ENCODE measurements at regions not wholly inside any gene's neighbourhood (a gene's known extent, or its start where the extent isn't known, plus 50 kb on each side); places are given as distances from the start of the nearest gene placed in this dataset.

- DNase-seq (ENCODE audit: low read depth in 4 of 4, low spot score in 3 of 4), result no peak
Observed at GRCh38 chr1:191125950-191126349, 648.3 kb upstream of the BRINP3 start.

- peak in 1 of 4 donors; percentile 1 for DNase-seq (ENCODE audit: low read depth in 4 of 4, low spot score in 3 of 4)
Observed at GRCh38 chr1:191134796-191135195, 657.1 kb upstream of the BRINP3 start.

GRCh38 chr1:191140038-191140437 is 662.4 kb upstream of the BRINP3 start:
- no peak for DNase-seq (ENCODE audit: low read depth in 4 of 4, low spot score in 3 of 4)

- no peak for DNase-seq (ENCODE audit: low read depth in 4 of 4, low spot score in 3 of 4)
Observed at GRCh38 chr1:191142748-191143147, 665.1 kb upstream of the BRINP3 start.

GRCh38 chr1:191145834-191146233 is 668.2 kb upstream of the BRINP3 start:
- DNase-seq (ENCODE audit: low read depth in 4 of 4, low spot score in 3 of 4), result no peak

GRCh38 chr1:191151321-191151807 is 673.7 kb upstream of the BRINP3 start:
- no peak for DNase-seq (ENCODE audit: low read depth in 4 of 4, low spot score in 3 of 4)

GRCh38 chr1:191152776-191153175 is 675.1 kb upstream of the BRINP3 start:
- no peak for DNase-seq (ENCODE audit: low read depth in 4 of 4, low spot score in 3 of 4)

GRCh38 chr1:191155178-191155577 is 677.5 kb upstream of the BRINP3 start:
- no peak for DNase-seq (ENCODE audit: low read depth in 4 of 4, low spot score in 3 of 4)

- DNase-seq (ENCODE audit: low read depth in 4 of 4, low spot score in 3 of 4), result no peak
Observed at GRCh38 chr1:191160837-191161236, 683.2 kb upstream of the BRINP3 start.

- no peak for DNase-seq (ENCODE audit: low read depth in 4 of 4, low spot score in 3 of 4)
Observed at GRCh38 chr1:191162762-191163161, 685.1 kb upstream of the BRINP3 start.

- no peak for DNase-seq (ENCODE audit: low read depth in 4 of 4, low spot score in 3 of 4)
Observed at GRCh38 chr1:191163621-191164020, 686.0 kb upstream of the BRINP3 start.

- DNase-seq (ENCODE audit: low read depth in 4 of 4, low spot score in 3 of 4), result peak in 1 of 4 donors; percentile 10
Observed at GRCh38 chr1:191174298-191174697, 696.6 kb upstream of the BRINP3 start.

- no peak for DNase-seq (ENCODE audit: low read depth in 4 of 4, low spot score in 3 of 4)
Observed at GRCh38 chr1:191176131-191176530, 698.5 kb upstream of the BRINP3 start.

- no peak for DNase-seq (ENCODE audit: low read depth in 4 of 4, low spot score in 3 of 4)
Observed at GRCh38 chr1:191206513-191207207, 729.0 kb upstream of the BRINP3 start.

- no peak for DNase-seq (ENCODE audit: low read depth in 4 of 4, low spot score in 3 of 4)
Observed at GRCh38 chr1:191222206-191222605, 744.5 kb upstream of the BRINP3 start.

- no peak for DNase-seq (ENCODE audit: low read depth in 4 of 4, low spot score in 3 of 4)
Observed at GRCh38 chr1:191240925-191241324, 763.3 kb upstream of the BRINP3 start.

- DNase-seq (ENCODE audit: low read depth in 4 of 4, low spot score in 3 of 4), result no peak
Observed at GRCh38 chr1:191255354-191256054, 777.8 kb upstream of the BRINP3 start.

- no peak for DNase-seq (ENCODE audit: low read depth in 4 of 4, low spot score in 3 of 4)
Observed at GRCh38 chr1:191256917-191257316, 779.3 kb upstream of the BRINP3 start.

GRCh38 chr1:191260056-191260455 is 782.4 kb upstream of the BRINP3 start:
- no peak for DNase-seq (ENCODE audit: low read depth in 4 of 4, low spot score in 3 of 4)

- DNase-seq (ENCODE audit: low read depth in 4 of 4, low spot score in 3 of 4), result no peak
Observed at GRCh38 chr1:191261111-191261510, 783.4 kb upstream of the BRINP3 start.

GRCh38 chr1:191279266-191279800 is 801.7 kb upstream of the BRINP3 start:
- DNase-seq (ENCODE audit: low read depth in 4 of 4, low spot score in 3 of 4), result no peak

GRCh38 chr1:191284175-191284574 is 806.5 kb upstream of the BRINP3 start:
- DNase-seq (ENCODE audit: low read depth in 4 of 4, low spot score in 3 of 4), result no peak

Data from right renal pelvis (tissue), 4 donors.